Fibroblast of skin of left quadriceps (primary cell): ENCODE measurements at regions not wholly inside any gene's neighbourhood (a gene's known extent, or its start where the extent isn't known, plus 50 kb on each side); places are given as distances from the start of the nearest gene placed in this dataset.
"Not testable (repeated sequence)": the region's sequence is repeated elsewhere in the genome, so short reads cannot be mapped to it uniquely, and the experiment has no call there.

Experiments
- DNase-seq, 2 experiments: peaks; one replicate each; pipeline ENCODE4 v3.0.0-alpha.2; 2013; ENCODE audit warnings: low read depth in 2 of 2

GRCh38 chr5:52156809-52157208, 630.9 kb upstream of the ITGA1 start:
- DNase-seq, result not testable (repeated sequence)

- DNase-seq, result not testable (repeated sequence)
Observed at GRCh38 chr5:52165806-52166205, 621.9 kb upstream of the ITGA1 start.

- DNase-seq, result no peak
Observed at GRCh38 chr5:52173133-52173532, 614.6 kb upstream of the ITGA1 start.

- no peak for DNase-seq
Observed at GRCh38 chr5:52177193-52177592, 610.5 kb upstream of the ITGA1 start.

GRCh38 chr5:52181403-52181802, 606.3 kb upstream of the ITGA1 start:
- no peak for DNase-seq

- no peak for DNase-seq
Observed at GRCh38 chr5:52190737-52191136, 597.0 kb upstream of the ITGA1 start.

- DNase-seq, result no peak
Observed at GRCh38 chr5:52199833-52200232, 587.9 kb upstream of the ITGA1 start.

- no peak for DNase-seq
Observed at GRCh38 chr5:52202256-52202655, 585.5 kb upstream of the ITGA1 start.

GRCh38 chr5:52204310-52204709, 583.4 kb upstream of the ITGA1 start:
- no peak for DNase-seq
